GM23248 (cell line): ENCODE measurements at regions not wholly inside any gene's neighbourhood (a gene's known extent, or its start where the extent isn't known, plus 50 kb on each side); places are given as distances from the start of the nearest gene placed in this dataset.

ENCODE experiments used
- DNase-seq: peaks from one replicate; pipeline ENCODE4 v3.0.0-alpha.2; 2015
- H2AFZ ChIP-seq: fragments of 200-600 bp; sonication (generic); 2 replicates; pipeline ENCODE4 v1.6.1; 2016; ENCODE audit warnings: antibody characterized with exemption
- H3F3A ChIP-seq: fragments of 200-600 bp; sonication (generic); 2 replicates; pipeline ENCODE4 v1.6.1; 2016; ENCODE audit warnings: mild to moderate bottlenecking, antibody characterized with exemption, mixed run types; ENCODE audit not compliant: insufficient read depth
- H3K27ac ChIP-seq: fragments of 200-600 bp; sonication (generic); 2 replicates; pipeline ENCODE4 v1.5.1; 2016; ENCODE audit warnings: mild to moderate bottlenecking
- H3K27me3 ChIP-seq: fragments of 200-600 bp; sonication (generic); replicated peaks from 2 replicates; pipeline ENCODE4 v1.6.1; 2016; ENCODE audit warnings: mild to moderate bottlenecking; ENCODE audit not compliant: insufficient read depth
- H3K36me3 ChIP-seq: fragments of 200-600 bp; sonication (generic); 2 replicates; pipeline ENCODE4 v1.6.1; 2016; ENCODE audit warnings: low read depth, mild to moderate bottlenecking
- H3K4me1 ChIP-seq: fragments of 200-600 bp; sonication (generic); 2 replicates; pipeline ENCODE4 v1.6.1; 2016; ENCODE audit warnings: mild to moderate bottlenecking; ENCODE audit not compliant: insufficient read depth
- H3K4me2 ChIP-seq: fragments of 200-600 bp; sonication (generic); one replicate; pipeline ENCODE4 v1.6.1; 2016; ENCODE audit warnings: mild to moderate bottlenecking; ENCODE audit not compliant: unreplicated experiment
- H3K4me3 ChIP-seq: fragments of 200-600 bp; sonication (generic); 2 replicates; pipeline ENCODE4 v1.5.1; 2016; ENCODE audit warnings: mild to moderate bottlenecking
- H3K79me2 ChIP-seq: fragments of 200-600 bp; sonication (generic); 2 replicates; pipeline ENCODE4 v1.6.1; 2016; ENCODE audit warnings: mild to moderate bottlenecking; ENCODE audit not compliant: insufficient read depth
- H3K9ac ChIP-seq: fragments of 200-600 bp; sonication (generic); 2 replicates; pipeline ENCODE4 v1.6.1; 2016; ENCODE audit warnings: mild to moderate bottlenecking
- H3K9me2 ChIP-seq: fragments of 200-600 bp; sonication (generic); 2 replicates; pipeline ENCODE4 v1.6.1; 2016; ENCODE audit warnings: mixed run types, mild to moderate bottlenecking, moderate library complexity; ENCODE audit not compliant: insufficient read depth
- H3K9me3 ChIP-seq: fragments of 200-600 bp; sonication (generic); one replicate; pipeline ENCODE4 v1.6.1; 2017; ENCODE audit warnings: low read depth
- H4K20me1 ChIP-seq: fragments of 200-600 bp; sonication (generic); 2 replicates; pipeline ENCODE4 v1.6.0; 2016; ENCODE audit not compliant: insufficient read depth
- EZH2 ChIP-seq: fragments of 200-600 bp; sonication (generic); IDR thresholded peaks from 2 replicates; pipeline ENCODE4 v1.6.1; 2018; ENCODE audit warnings: antibody characterized with exemption, mild to moderate bottlenecking; ENCODE audit not compliant: insufficient read depth, poor library complexity, severe bottlenecking
- EZH2phosphoT487 ChIP-seq: fragments of 200-600 bp; sonication (generic); IDR thresholded peaks from 2 replicates; pipeline ENCODE4 v1.6.1; 2018; ENCODE audit warnings: antibody characterized with exemption, moderate library complexity, mild to moderate bottlenecking, low read depth; ENCODE audit not compliant: insufficient read depth
- WGBS, 2 experiments: methylation state at CpG; one replicate each; pipeline ENCODE4 v1.1.6; 2015 to 2017; ENCODE audit warnings: low lambda C conversion rate in 2 of 2, low coverage in 1 of 2; ENCODE audit errors: missing lambda C conversion rate in 2 of 2; 5-methylcytosine and 5-hydroxymethylcytosine counted together
- in situ Hi-C: fragments of 300-500 bp; cut with MboI; formaldehyde crosslinking; loops from 2 replicates; pipeline ENCODE4 v1.15.0; 2020

GRCh38 chr3:160159341-160159740, 65.9 kb upstream of the C3orf80 start:
- Histone ChIP-seq H3K79me2 (no peaks in the 10 kb centered on the region), H2AFZ (no peak overlapping the region), H3K36me3 (no peaks in the 10 kb centered on the region), H3K4me3 (no peak overlapping the region), H3K4me2 (no peak overlapping the region), H3K9ac (no peak overlapping the region), H4K20me1 (no peaks in the 10 kb centered on the region), H3K4me1 (no peaks in the 10 kb centered on the region), H3K27ac (no peak overlapping the region), H3K9me2 (no peaks in the 10 kb centered on the region), H3K9me3 (no peaks in the 10 kb centered on the region), H3F3A (no peaks in the 10 kb centered on the region), H3K27me3 (no peaks in the 10 kb centered on the region)
- in situ Hi-C loops: no loop called here
- 98% methylated on average over 2 of the region's 2 CpGs for WGBS, 2 experiments
- TF ChIP-seq EZH2: no peak
- no peak for DNase-seq

- no peaks in the 10 kb centered on the region for H4K20me1 ChIP-seq
- 95 to 98% methylated on average over 3 of the region's 3 CpGs for WGBS, 2 experiments
- H3K79me2 ChIP-seq: no peaks in the 10 kb centered on the region
- H3K4me2 ChIP-seq: no peak overlapping the region
- H3K9me3 ChIP-seq: no peaks in the 10 kb centered on the region
- no peaks in the 10 kb centered on the region for H3K9me2 ChIP-seq
- no peaks in the 10 kb centered on the region for H3K4me1 ChIP-seq
- TF ChIP-seq EZH2 (no peak), EZH2phosphoT487 (no peak)
- no peak overlapping the region for H3K4me3 ChIP-seq
- H3K9ac ChIP-seq: no peak overlapping the region
- H3F3A ChIP-seq: no peaks in the 10 kb centered on the region
- no peaks in the 10 kb centered on the region for H3K36me3 ChIP-seq
- H3K27ac ChIP-seq: no peak overlapping the region
- no peaks in the 10 kb centered on the region for H3K27me3 ChIP-seq
- no peak overlapping the region for H2AFZ ChIP-seq
- in situ Hi-C loops: loop anchor here (10.0 kb wide), 2 partner anchors 185 to 245 kb away; no protein-coding TSS in a partner anchor
- no peak for DNase-seq
Measured at GRCh38 chr3:160159806-160160205, 65.4 kb upstream of the C3orf80 start.

- no peak for TF ChIP-seq EZH2phosphoT487
- TF ChIP-seq EZH2: no peak
- no peaks in the 10 kb centered on the region for H3F3A ChIP-seq
- DNase-seq: no peak
- WGBS, 2 experiments: 88 to 91% methylated on average over 6 of the region's 6 CpGs
- no peak overlapping the region for H3K27ac ChIP-seq
- no peaks in the 10 kb centered on the region for H3K4me1 ChIP-seq
- in situ Hi-C loops: loop anchor here (10.0 kb wide), 2 partner anchors 183 to 243 kb away; no protein-coding TSS in a partner anchor
- no peaks in the 10 kb centered on the region for H3K27me3 ChIP-seq
- 0 out of 2 replicates have a peak overlapping the region, but pooled peaks have one; percentile 21 for H2AFZ ChIP-seq
- no peaks in the 10 kb centered on the region for H3K9me2 ChIP-seq
- no peak overlapping the region for H3K4me2 ChIP-seq
- no peaks in the 10 kb centered on the region for H3K79me2 ChIP-seq
- H3K9ac ChIP-seq: no peak overlapping the region
- no peaks in the 10 kb centered on the region for H4K20me1 ChIP-seq
- no peaks in the 10 kb centered on the region for H3K36me3 ChIP-seq
- H3K4me3 ChIP-seq: no peak overlapping the region
- H3K9me3 ChIP-seq: no peaks in the 10 kb centered on the region
Measured at GRCh38 chr3:160161921-160162320, 63.3 kb upstream of the C3orf80 start.

- H3K9ac ChIP-seq: no peak overlapping the region
- no peaks in the 10 kb centered on the region for H3K4me1 ChIP-seq
- H3F3A ChIP-seq: no peaks in the 10 kb centered on the region
- H3K27me3 ChIP-seq: no peaks in the 10 kb centered on the region
- 88 to 89% methylated on average over 5 of the region's 5 CpGs for WGBS, 2 experiments
- in situ Hi-C loops: loop anchor here (10.0 kb wide), 2 partner anchors 182 to 242 kb away; no protein-coding TSS in a partner anchor
- no peak overlapping the region for H3K4me3 ChIP-seq
- no peak for DNase-seq
- no peaks in the 10 kb centered on the region for H3K36me3 ChIP-seq
- TF ChIP-seq EZH2 (no peak), EZH2phosphoT487 (no peak)
- no peak overlapping the region for H3K27ac ChIP-seq
- H3K9me3 ChIP-seq: no peaks in the 10 kb centered on the region
- H2AFZ ChIP-seq: no peak overlapping the region
- H3K4me2 ChIP-seq: no peak overlapping the region
- no peaks in the 10 kb centered on the region for H3K79me2 ChIP-seq
- H3K9me2 ChIP-seq: no peaks in the 10 kb centered on the region
- no peaks in the 10 kb centered on the region for H4K20me1 ChIP-seq
Measured at GRCh38 chr3:160162440-160162839, 62.8 kb upstream of the C3orf80 start.

GRCh38 chr3:160163229-160163878, 61.9 kb upstream of the C3orf80 start:
- Histone ChIP-seq H3K27ac (no peak overlapping the region), H3K9me3 (no peaks in the 10 kb centered on the region), H3K4me2 (no peak overlapping the region), H3K4me1 (no peaks in the 10 kb centered on the region), H3K36me3 (no peaks in the 10 kb centered on the region), H3K79me2 (no peaks in the 10 kb centered on the region), H3K27me3 (no peaks in the 10 kb centered on the region), H3K4me3 (no peak overlapping the region), H4K20me1 (no peaks in the 10 kb centered on the region), H2AFZ (peak overlapping the region; percentile 60; the same call in 1 of the 2 replicates), H3K9ac (no peak overlapping the region), H3K9me2 (no peaks in the 10 kb centered on the region), H3F3A (no peaks in the 10 kb centered on the region)
- in situ Hi-C loops: loop anchor here (10.0 kb wide), 2 partner anchors 181 to 241 kb away; no protein-coding TSS in a partner anchor
- DNase-seq: peak; percentile 63
- TF ChIP-seq EZH2phosphoT487 (no peak), EZH2 (no peak)
